ENCODE measurements at regions not wholly inside any gene's neighbourhood (a gene's known extent, or its start where the extent isn't known, plus 50 kb on each side); places are given as distances from the start of the nearest gene placed in this dataset.
A peak's percentile ranks its signal among the peaks of the same experiment; 100 is the strongest.
"Not testable (repeated sequence)": the region's sequence is repeated elsewhere in the genome, so short reads cannot be mapped to it uniquely, and the experiment has no call there.

DNA sequence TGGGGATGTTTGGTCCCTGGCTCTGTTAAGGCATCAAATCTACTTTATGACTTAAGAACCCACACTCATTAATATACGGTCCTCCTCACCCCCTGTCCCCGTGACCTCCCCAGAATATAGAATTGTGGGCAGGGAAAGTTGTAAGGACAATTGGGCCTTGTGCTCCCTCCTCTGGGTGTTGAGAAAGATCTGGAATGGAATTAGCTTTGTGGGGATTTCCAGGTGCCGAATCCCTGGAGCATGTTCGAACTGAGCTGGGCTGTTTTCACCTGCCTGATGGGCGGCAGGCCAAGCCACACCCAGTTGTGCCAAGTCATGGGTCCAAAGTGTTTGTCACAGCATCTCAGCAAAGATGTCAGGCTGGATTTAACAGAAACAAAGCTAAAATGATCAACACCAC, 349.3 kb upstream of the KLF3 start:
- DNase-seq: no peak

DNA sequence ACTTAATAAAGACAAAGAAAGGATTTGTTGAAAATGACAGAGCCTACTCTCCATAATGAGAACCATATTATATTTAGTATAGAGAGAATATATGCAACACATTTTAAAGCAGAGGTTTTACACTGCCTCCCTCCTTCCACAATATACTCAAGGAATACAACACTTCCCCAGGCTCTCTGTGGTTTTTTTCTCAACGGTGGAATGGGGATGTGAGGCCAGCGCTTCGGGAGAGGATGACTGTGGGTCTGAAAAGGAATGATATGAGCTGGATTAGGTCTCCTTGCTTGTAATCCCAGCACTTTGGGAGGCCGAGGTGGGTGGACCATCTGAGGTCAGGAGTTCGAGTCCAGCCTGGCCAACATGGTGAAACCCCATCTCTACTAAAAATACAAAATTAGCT, 348.7 kb upstream of the KLF3 start:
- no peak for DNase-seq

DNA sequence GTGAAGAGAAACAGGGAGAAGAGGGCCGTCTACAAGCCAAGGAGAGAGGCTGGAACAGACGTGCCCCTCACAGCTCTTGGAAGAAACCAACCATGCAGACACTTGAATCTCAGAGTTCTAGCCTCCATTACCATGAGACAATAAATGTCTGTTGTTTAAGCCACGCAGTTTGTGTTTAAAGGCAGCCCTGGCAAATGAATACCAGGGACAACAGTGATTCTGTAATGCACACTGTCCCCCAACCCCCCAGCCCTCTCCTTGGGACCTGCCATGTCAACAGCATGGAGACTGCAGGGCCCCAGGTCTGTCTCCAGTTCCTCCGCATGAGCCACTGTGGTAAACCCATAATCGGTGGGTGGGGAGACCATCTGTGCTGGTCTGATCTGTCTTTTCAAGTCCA, 348.0 kb upstream of the KLF3 start:
- DNase-seq: no peak

DNA sequence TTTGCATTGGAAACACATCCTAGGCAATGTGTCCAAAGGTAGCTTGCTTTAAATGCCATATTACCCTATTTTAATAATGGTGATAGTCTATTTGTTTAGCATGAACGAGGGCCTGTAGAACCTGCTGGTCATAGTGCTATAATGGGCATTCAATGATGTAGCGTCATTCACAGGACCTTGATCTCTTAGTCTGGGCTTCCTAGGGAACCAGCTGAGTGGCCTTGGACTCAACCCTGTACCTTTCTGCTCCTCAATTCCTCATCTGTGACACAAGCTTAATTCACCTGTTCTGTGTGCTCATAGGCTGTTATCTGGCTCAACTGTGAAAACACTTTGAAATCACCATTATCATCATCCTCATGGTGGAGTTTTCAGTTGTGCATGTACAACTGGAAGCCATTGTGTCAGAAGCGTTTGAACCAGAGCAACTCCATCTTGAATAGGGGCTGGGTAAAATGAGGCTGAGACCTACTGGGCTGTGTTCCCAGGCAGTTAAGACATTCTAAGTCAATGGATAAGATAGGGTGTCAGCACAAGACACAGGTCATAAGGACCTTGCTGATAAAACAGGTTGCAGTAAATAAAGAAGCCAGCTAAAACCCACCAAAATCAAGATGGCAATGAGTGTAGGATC, 346.8 kb upstream of the KLF3 start:
- DNase-seq: no peak

DNA sequence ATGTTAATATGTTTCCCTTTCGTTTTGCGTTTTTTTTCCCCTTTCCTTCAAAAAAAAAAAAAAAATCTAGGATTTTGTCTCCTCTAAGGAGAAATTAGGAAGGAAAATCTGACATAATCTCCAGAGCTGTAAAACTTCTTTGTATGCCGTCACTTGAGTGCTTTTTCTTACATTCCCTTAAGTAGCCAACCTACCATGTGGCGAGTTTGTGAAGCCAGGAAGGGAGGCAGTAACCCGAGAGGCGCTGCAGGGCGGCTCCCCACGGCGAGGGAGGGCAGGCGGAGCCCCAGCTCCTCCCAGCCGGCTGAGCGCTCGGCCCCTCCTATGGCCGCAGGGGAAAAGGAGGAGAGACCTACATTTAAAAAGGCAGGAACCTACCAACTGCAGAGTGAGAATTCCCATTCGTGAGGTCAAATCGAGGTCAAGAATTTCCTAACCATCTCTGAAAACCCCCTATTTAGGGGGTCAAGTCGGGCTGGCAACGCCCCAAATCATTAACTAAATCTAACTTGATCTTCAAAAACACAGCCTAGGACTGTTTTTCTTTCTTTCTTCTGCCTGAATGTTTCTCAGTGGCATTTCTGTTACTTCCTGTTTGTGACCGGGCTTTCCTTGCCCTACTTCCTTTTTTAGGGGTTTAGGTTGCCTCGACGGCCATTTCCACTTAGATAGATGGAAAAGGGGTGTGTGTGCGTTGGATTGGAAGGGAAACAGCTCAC, 345.1 kb upstream of the KLF3 start:
- DNase-seq: peak; percentile 93

DNA sequence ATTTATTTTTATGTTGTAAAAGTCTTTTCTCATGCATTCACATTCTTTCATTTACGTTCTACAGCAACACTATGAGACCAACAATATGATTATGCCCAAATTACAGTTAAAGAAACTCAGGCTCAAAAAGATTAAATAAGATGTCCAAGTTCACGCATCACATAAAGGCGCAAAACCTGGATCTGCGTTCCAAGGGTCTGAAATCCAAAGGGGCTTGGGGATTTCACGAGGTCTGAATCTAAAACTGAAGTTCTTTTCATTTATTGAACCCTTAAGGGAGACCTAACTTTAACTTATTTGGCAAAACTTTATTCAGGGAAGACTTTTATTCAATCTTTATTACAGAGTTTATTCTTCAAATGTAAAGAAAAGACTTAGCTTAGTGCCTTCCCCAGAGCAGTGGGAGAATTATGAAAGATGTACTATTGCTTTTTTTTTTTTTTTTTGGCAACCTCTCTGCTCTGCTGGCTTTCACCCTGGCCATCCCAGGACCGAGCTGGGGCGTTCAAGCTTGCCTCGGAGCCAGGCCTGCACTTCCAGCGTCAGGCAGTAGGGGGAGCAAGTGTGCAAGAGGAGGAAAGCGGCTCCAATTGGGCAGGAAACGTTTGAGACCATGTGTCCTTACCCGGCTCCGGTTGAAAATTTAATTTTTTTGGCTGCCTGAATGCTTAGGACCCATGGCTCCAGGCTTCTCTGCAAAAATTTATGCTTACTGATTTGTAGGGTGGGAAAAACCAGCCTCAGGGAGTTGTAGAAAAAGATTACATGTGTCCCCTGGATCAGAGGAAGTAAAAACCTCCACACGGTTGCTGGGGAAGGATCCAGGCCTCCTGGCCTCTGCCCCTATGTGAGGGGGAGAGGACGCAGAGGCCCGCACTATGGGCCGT, 344.3 kb upstream of the KLF3 start:
- DNase-seq: peak; percentile 87

DNA sequence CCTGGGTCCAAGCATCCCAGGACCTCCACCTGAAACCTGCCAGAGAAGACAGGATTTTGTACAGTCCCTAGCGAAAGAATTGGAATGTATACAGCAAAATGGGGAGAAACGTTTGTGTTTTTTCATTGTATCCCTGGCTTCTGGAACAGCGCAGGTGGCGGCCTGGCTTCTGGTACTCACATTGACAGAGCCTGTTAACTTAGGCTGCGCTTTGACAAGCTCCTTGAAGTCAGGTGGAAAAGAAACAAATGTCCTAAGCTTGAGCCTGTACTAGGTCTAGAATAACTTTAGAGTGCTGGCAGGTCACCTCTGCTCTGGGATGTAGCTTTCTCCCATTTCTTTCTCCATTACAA, 343.7 kb upstream of the KLF3 start:
- DNase-seq: no peak

DNA sequence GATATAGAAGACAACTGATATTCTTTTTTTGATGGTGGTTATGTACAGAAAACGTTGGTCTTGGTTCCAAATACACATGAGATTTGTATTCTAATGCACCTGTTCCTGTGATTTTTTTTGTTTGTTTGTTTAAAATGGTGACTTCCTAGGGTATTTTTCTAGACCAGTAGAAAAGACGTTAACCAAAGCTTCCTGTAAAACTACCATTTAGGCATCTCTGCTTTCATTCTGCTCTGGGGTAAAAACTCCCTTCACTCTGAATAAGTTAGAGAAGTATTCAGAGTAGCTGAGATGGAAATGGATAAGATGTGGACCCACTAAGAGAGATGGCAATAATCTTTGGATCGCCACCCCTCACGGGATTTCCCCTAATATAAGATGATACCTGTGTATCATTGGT, 343.2 kb upstream of the KLF3 start:
- no peak for DNase-seq

DNA sequence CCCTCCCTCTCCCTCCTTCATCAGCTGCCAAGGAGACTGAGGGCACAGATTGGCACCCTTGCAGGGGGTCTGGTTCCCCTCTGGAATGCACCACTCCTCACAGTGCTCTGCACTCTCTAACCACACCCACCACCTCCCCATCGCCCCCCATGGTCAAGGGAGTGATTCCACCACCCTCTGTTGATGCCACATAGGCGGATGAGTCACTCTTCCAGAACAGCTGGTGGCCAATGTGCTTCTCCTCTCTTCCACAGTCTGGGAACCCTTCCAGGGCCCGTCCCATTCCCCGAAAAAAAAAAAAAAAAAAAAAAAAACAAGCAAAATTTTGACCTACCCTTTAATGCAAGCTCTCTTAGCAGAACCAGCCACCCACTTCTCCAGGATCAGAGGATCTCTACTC, 341.3 kb upstream of the KLF3 start:
- peak; percentile 83 for DNase-seq

DNA sequence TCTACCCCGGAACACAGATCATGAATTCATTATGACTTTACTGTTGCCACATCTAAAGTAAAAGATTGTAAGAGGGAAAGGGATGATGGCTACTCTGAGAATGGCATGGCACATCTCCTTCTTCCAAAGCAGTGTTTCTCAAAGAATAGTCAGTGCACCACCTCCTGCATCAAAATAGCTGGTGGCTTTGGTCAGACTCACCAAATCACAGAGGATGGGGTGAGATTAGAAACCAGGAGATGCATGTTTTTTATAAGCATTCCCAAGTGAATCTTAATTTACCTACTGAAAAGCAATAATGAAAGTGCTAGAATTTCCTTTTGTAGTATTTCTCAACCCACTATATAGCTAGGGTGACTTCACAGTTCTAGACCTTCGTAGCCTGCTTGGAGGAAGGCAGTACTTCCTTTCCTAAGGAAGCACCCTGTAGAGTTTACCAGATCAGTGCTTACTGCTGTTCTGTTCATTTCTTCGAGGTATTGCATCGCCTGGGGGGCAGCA, 340.8 kb upstream of the KLF3 start:
- DNase-seq: no peak

DNA sequence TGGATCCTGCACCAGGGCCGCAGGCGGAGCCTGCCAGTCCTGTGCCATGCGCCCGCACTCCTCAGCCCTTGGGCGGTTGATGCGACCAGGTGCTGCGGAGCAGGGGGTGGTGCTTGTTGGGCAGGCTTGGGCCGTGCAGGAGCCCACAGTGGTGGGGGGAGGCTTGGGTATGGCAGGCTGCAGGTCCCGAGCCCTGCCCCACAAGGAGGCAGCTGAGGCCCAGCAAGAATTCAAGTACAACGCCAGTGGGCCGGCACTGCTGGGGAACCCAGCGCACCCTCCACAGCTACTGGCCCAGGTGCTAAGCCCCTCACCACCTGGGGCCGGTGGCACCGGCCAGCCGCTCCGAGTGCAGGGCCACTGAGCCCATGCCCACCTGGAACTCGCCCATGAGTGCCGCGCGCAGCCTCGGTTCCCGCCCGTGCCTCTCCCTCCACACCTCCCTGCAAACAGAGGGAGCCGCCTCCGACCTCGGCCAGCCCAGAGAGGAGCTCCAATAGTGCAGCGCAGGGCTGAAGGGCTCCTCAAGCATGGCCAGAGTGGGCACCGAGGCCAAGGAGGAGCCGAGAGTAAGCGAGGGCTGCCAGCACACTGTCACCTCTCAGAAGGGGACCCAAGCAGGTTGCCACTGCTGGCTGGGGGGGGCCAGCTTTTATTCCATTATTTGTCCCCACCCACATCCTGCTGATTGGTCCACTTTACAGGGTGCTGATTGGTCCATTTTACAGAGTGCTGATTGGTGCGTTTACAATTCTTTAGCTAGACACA, 339.0 kb upstream of the KLF3 start:
- no peak for DNase-seq

DNA sequence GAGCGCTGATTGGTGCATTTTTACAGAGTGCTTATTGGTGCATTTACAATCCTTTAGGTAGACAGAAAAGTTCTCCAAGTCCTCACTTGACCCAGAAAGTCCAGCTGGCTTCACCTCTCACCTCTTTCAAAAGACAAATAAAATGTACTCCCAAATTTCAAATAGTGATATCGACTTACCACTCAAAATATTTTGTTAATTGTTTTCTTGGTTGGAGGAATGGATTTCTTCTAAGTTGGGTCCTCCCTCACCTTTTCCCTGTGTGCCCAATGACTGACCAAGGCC, 338.4 kb upstream of the KLF3 start:
- DNase-seq: no peak

DNA sequence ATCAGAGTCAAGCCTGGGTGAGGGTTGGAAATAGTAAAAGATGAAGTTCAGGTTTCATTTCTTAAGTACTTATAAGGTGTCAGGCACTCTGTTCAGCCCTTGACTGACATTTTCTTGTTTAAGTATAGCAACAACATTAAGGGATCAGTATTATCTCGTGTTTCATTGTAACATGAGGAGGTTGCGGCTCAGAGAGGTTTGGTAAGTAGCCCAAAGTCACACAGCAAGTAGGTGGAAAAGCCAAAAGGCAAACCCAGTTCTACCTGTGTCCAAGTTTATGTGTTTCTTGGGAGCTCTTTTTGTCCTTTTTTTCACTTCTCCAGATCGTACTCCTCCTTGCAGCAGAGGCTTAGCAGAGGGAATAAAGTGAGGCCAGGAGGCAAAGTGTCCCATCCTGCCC, 337.5 kb upstream of the KLF3 start:
- DNase-seq: no peak

DNA sequence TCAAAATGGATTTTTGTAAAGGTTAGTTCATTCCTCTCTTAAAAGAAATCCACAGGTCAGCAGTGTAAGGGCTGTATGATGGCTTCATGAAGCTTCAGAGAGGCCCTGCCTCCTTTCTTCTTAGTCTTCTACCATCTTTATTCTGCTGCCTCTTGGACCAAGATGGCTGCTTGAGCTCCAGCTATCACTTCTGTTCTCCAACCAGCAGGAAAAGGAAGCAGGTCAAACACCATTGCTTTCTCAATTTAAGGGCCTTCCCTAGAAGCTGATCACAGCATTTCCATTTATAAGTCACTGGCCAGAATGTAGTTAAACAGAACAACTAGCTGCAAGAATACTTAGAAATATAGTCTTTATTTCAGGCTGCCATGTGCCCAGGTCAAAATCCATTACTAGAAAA, 336.8 kb upstream of the KLF3 start:
- DNase-seq: no peak

DNA sequence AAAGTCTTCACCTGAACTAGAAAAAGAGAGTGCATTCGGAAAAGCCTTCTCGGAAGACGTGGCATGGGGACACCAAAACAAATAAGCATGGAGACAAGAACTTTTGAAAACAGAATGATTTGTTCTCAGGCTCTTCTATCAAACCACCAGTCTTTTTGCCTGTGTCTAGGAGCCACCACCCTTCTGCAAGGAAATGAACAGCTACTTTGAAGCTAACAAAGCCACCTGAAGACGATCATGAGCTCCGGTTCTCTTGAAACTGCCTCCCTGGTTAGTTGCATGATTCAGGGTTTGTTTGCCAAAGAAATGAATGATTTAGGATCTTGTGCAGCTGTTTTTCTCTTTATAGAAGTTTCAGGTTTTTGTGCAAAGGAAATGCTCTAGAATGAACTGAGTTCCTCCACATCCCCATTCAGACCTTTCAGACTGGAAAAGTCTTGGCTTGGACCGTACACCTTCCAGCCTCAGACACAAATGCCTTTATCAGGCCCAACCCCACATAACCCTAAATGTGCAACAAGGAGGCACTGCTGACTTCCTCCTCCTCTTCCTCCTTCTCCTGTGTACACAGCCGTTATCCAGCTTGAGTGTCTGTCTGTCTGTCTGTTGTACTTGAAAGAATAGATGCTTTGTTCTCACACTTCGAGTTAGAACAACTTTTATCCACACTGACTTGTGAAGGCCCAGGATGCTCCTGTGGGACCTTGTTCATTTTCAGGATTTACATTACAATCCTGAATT, 334.8 kb upstream of the KLF3 start:
- DNase-seq: no peak

DNA sequence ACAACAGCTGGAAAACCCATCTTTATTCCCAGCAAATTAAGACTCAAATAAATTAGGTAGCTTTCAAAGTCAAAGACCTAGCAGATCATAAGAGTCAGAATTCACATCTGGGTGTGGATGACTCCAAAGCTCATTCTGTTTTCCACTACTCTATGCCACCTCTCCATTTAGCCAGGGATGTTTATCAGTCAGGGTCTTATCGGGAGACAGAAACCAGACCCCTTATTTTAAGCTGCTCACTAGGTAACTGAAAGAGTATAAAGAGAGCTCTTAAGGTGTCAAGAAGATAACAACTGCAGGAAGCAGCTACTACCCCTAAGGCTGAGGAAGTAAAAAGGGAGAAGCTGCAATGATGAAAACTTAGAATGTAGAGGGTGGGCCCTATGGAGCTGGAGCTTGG, 333.7 kb upstream of the KLF3 start:
- no peak for DNase-seq

DNA sequence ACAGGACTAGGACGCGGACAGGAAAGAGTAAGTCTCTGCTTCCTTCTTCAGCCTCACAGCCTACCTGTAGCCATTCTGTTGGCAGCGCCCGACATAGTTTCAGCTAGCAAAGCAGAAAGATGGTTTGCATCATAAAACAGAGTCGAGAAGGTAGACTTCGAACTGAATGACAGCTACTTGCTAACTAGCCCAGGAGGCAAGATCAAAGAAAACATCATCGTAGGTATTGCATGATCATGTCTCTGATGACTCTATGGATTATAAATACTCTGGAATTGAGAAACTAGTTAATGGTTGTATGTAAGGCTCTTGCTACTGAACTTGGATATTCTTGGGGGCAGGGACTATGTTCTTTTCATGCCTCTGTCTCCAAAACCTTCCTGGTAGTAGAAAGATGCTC, 333.1 kb upstream of the KLF3 start:
- no peak for DNase-seq

DNA sequence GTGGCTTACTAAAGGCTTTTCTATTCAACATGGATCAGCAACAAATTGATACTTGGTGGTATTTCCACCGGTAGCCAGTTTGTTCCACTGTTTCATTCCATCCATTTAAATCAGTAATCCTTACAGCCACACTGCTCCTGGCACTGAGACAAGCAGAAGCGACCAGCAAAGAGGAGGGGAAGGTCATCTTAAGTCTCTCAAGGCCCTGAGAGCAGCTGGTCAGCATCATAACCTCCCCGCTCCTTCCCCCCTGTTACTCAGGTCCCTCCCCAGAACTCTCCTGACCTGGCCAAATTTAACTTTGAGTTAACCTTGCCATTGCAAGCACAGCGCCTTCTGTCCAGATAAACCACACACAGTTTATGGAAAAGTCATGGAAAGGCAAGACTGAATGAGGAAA, 331.3 kb upstream of the KLF3 start:
- DNase-seq: no peak

DNA sequence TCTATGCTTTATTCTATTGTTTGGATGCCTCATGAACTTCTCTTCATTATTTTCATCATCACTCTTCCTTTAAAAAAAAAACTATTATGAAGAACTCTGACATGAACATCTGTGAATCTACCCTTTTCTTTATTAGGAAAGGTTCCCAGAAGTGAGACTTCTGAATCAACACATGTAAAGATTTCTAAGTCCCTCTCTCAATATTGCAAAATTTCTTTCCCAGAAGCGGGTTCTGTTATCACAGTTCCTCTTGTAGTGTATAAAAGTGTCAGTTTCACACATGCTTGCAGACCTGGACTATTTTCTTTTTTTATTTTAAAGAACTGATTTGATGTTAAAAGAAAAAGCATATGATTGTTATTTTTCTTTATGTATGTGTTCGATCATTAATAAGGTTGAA, 330.8 kb upstream of the KLF3 start:
- no peak for DNase-seq

DNA sequence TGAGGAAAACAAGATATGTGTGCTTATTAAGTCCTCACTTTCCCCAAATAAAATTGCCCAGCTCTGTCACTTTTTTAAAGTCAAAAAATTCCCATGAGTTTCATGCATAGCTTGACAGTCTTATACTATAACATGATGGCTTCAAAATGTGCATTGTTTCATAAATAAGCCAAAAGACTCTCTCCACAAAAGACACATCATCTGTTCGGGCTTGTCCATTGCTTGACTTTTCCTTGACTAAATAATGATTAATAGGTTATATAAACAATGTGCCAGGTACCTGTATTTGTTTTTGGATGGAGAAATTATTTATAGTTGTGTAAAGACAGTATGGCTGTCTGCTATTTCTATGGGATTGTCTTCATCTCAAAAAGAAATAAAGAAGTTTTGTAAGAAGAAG, 329.2 kb upstream of the KLF3 start:
- DNase-seq: no peak

DNA sequence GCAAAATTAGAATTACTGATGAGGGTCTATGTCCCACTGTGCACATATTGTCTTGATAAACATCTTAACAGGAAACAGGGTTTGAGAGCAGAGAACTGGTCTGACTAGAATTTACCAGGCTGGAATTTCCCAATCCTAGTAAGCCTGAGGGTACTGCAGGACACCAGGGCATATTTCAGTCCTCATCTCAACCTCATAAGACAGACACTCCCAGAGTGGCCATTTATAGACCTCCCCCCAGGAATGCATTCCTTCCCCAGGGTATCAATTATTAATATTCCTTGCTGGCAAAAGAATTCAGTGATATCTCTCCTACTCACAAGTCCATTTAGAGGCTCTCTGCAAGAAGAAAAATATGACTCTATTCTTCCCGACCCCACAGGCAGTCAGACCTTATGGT, 325.1 kb upstream of the KLF3 start:
- not testable (repeated sequence) for DNase-seq

DNA sequence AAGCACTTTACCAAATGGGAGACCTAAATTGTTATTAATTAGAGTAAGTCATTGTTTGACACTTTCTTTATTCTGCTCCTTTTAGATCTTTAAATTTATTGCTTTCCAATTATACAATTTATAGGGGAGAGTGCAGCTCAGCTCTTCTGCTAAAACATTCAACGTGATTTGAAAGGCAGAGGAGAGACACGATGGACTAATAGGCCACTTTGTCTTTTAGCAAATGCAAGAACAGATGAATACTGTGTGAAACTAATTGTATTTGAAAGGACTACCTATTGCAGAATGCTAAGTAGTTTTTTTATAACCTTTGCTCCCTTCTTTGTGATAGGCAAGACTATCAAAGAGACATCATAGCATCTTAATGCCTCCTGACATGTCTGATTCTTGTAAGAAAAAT, 320.4 kb upstream of the KLF3 start:
- DNase-seq: no peak

DNA sequence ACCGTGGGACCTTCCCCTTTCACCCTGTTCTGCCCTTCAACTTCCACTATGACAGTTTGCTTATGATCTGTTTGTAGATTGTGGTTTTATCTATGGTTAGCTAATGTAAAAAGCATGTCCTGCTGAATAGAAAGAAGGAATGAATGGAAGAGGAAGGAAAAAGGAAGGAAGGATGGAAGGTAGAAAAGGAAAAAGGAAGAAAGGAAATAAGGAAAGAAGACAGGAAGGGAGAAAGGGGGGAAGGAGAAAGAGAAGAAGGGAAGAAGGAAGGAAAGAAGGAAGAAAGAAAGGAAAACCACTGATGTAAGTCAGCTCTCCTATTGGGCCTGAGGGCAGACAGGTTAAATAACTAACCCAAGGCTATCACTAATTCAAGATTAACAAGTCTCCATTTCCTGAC, 319.1 kb upstream of the KLF3 start:
- no peak for DNase-seq
